A549 (cell line): ENCODE measurements at regions not wholly inside any gene's neighbourhood (a gene's known extent, or its start where the extent isn't known, plus 50 kb on each side); places are given as distances from the start of the nearest gene placed in this dataset.

Experiments used
- CTCF ChIP-seq: fragments of >200 bp; sonication (Bioruptor Twin); formaldehyde crosslinking; IDR thresholded peaks from 3 replicates; pipeline ENCODE4 v1.5.1; 2016
- KDM1A ChIP-seq: fragments of 200-600 bp; sonication (generic); IDR thresholded peaks from 2 replicates; pipeline ENCODE4 v1.6.1; 2016; ENCODE audit warnings: low read depth, mild to moderate bottlenecking
- RNF2 ChIP-seq: fragments of 200-600 bp; sonication (generic); IDR thresholded peaks from 2 replicates; pipeline ENCODE4 v1.6.1; 2016; ENCODE audit warnings: low read depth, mild to moderate bottlenecking, antibody characterized with exemption, moderate library complexity, borderline replicate concordance

- no peak for TF ChIP-seq CTCF
- TF ChIP-seq RNF2: no peak
- no peak for TF ChIP-seq KDM1A
Measured at GRCh38 chr2:103123516-103123915, 361.7 kb downstream of the TMEM182 start.
